HepG2 (cell line): ENCODE measurements at regions not wholly inside any gene's neighbourhood (a gene's known extent, or its start where the extent isn't known, plus 50 kb on each side); places are given as distances from the start of the nearest gene placed in this dataset.

Experiments used
- MED13 ChIP-seq: sonication (generic); formaldehyde crosslinking; IDR thresholded peaks from 2 replicates; pipeline ENCODE4 v1.5.0; 2020; ENCODE audit warnings: missing genetic modification reagents
- PHB2 ChIP-seq: fragments of 450-650 bp; IDR thresholded peaks from 2 replicates; pipeline ENCODE4 v1.6.1; 2018; ENCODE audit not compliant: partially characterized antibody
- SP1 ChIP-seq, 2 experiments: fragments of 450-650 bp in 1 of 2; sonication (generic) in 1 of 2; formaldehyde crosslinking in 1 of 2; IDR thresholded peaks; 2 replicates each; pipeline versions ENCODE4 v1.4.0 to v1.6.1; 2016 to 2020; ENCODE audit warnings: missing genetic modification reagents in 1 of 2
- ZNF143 ChIP-seq: sonication (generic); formaldehyde crosslinking; IDR thresholded peaks from 2 replicates; pipeline ENCODE4 v1.4.0; 2020; ENCODE audit warnings: missing genetic modification reagents
- ZZZ3 ChIP-seq: sonication (generic); formaldehyde crosslinking; IDR thresholded peaks from 2 replicates; pipeline ENCODE4 v1.4.0; 2020; ENCODE audit warnings: missing genetic modification reagents, mild to moderate bottlenecking, borderline replicate concordance
- TF ChIP-seq, protein P1 (sequence below): sonication (generic); formaldehyde crosslinking; IDR thresholded peaks from 2 replicates; pipeline ENCODE4 v1.4.0; 2020; ENCODE audit warnings: mild to moderate bottlenecking, missing genetic modification reagents

GRCh38 chr13:85430216-85430794 lies 368.9 kb downstream of the SLITRK6 start:
- TF ChIP-seq, protein P1, sequence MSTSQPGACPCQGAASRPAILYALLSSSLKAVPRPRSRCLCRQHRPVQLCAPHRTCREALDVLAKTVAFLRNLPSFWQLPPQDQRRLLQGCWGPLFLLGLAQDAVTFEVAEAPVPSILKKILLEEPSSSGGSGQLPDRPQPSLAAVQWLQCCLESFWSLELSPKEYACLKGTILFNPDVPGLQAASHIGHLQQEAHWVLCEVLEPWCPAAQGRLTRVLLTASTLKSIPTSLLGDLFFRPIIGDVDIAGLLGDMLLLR (CRISPR knock-in tag) = no peak
- no peak for TF ChIP-seq SP1 (IDR thresholded peaks at IDR 0.05)
- TF ChIP-seq SP1 (CRISPR knock-in tag; IDR thresholded peaks at IDR 0.05) = no peak
- TF ChIP-seq ZZZ3 (CRISPR knock-in tag) = no peak
- no peak for TF ChIP-seq PHB2
- TF ChIP-seq MED13 = no peak
- no peak for TF ChIP-seq ZNF143
